ENCODE measurements at regions not wholly inside any gene's neighbourhood (a gene's known extent, or its start where the extent isn't known, plus 50 kb on each side); places are given as distances from the start of the nearest gene placed in this dataset.

- DNase-seq = no peak
These were observed 103.8 kb upstream of the GPR26 start for GRCh38 chr10:123562387-123562786.

- no peak for DNase-seq
These were observed 103.2 kb upstream of the GPR26 start for GRCh38 chr10:123562811-123563580.

DNA sequence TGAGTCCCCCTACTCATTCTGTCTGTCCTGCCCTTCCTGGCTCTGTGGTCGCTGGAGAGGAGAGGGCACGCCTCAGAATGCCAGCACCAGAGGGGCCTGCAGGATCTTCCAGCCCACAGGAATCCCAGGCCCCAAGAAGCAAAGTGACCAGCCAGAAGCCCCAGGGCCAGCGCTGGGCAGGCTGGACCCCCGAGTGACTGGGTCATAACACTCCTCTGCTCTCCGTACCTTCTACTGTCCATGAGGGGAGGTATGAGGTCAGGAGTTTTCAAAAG lies 102.6 kb upstream of the GPR26 start:
- no peak for DNase-seq

GRCh38 chr10:123563994-123564393 lies 102.2 kb upstream of the GPR26 start:
- DNase-seq = no peak

DNA sequence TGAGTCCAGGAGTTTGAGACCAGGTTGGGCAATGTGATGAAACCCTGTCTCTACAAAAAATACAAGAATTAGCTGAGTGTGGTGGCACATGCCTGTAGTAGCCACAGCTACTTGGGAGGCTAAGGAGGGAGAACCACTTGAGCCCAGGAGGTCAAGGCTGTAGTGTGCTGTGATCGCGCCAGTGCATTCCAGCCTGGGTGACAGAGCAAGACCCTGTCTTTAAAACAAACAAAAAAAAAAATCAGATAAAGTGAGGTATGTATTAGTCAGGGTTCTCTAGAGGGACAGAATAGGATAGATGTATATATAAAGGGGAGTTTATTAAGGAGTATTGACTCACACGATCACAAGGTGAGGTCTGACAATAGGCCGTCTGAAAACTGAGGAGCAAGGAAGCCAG lies 101.5 kb upstream of the GPR26 start:
- no peak for DNase-seq

GRCh38 chr10:123565691-123566660 lies 100.2 kb upstream of the GPR26 start:
- no peak for DNase-seq

DNA sequence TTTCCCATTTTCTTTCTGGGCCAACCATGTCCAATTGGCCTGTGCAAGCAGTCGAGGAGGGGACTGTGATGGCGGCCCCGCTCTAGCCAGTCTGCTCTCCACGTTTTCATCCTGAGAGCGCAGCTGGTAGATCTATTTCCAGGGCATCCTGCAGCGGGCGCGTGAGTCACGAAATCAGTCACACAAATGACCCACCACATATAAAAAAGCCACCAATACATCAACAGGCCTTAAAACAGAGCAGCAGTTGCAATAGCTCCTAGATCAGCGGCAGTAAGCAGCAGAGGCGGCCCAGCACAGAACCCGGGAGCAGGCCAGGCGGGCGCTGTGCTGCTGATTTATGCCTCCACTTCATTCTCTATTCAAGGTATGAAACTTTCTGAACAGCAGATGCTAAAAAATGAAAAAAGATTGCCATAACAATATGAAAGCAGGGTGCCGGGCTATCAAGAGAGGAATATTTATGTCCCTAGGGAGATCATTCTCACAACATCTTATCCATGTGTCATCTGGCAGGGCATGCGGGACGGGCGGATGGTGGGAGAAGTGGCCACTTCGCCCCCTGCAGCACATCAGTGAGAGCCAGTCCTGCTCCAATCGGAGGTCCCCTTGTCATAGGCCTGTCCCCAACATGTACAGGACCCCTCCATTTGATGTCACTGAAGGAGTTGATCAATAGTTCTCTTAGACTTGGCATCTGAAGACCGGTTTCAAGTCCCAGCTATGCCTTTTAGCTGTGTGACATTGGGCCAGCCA lies 98.0 kb upstream of the GPR26 start:
- no peak for DNase-seq

GRCh38 chr10:123568751-123569150 lies 97.4 kb upstream of the GPR26 start:
- no peak for DNase-seq

DNA sequence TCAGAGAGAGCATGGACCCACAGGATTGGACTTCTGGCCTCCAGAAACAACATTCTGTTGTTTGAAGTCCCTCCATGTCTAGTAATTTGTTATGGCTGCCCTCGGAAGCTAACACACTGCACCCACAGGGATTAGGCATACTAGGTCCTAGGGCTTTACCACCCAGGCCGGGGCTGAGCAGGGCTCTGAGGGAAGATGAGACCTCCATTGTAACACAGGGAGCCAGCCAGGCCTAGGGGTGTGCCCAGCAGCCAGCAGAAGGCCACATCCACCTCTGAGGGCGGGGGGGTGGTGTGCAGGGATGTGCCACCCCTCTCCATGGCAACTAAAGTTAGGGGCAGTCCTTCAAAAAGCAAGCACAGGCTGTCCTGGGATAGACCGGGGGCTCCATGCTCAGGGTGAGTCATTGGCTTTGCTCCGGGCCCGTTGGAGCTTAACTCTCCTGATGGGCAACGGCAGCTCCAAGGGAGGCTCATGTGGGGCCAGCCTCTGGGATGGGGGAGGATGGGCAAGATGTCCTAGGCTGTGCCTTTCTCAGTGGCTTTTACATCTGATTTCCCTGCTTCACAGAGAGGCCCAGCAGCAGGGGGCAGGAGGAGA lies 96.6 kb upstream of the GPR26 start:
- DNase-seq = no peak

- no peak for DNase-seq
These were observed 95.9 kb upstream of the GPR26 start for GRCh38 chr10:123570051-123570897.

- DNase-seq = no peak
These were observed 95.1 kb upstream of the GPR26 start for GRCh38 chr10:123570898-123571515.

DNA sequence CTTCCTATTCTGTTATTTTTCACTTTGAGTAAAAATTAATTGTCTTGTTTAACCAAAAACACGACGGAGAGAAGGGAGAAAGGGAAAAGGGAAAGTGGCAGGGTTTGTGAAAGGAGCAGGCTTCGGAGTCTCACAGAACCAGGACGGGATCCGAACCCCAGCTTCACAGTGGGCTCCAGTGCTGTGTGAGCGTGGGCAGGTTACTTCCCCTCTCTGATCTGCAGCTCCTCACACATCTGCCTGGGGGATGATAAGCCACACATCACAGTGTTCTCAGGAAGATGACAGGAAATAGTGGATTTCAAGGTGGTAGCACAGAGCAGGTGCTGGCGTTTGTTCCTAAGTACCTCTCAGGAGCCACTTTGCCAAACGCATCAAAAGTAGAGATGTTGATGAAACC lies 94.2 kb upstream of the GPR26 start:
- no peak for DNase-seq

DNA sequence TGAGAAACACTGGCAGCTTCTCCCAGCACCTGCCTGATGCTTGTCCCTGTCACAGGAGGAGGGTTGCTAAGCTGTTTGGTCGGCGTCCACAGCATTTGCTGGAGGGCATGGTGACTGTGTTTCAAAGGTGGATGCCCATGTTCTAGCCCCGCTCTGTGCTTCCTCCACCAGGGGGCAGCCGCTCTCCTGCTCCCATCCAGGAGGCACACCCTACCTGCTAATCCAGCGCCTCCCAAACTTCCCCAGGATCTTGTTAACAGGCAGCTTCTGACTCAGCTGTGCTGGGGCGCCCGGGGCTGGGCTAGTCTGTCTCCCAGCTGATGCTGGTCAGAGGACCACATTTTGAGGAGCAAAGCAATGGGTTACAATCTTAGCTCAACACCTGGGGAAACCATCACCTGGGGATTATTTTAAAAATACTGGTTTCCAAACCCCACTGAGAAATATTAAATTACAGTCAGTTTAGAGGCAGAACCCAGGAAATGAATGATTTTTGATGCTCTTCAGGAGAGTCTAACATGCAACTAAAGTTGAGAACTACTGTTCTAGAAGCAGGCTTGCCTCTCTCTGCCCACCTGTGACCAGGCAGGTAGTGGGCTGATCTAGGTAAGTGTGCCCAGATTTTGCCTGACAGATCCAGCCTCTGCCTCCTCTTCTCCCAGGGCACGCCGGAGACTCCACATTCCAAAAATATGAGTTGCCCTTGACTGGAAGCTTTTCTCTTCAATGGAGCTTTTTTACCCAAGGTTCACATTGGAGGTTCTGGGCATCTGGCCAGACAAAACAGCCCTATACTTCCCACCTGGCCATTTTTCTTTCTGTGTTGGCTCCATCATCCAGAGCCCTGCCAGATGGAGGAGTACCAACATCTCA lies 92.7 kb upstream of the GPR26 start:
- peak in 1 of 2 experiments; percentile 36 for DNase-seq

GRCh38 chr10:123574109-123574698 lies 92.0 kb upstream of the GPR26 start:
- DNase-seq = no peak

- no peak for DNase-seq
These were observed 91.0 kb upstream of the GPR26 start for GRCh38 chr10:123575105-123575504.

- DNase-seq = no peak
These were observed 89.4 kb upstream of the GPR26 start for GRCh38 chr10:123576706-123577105.

GRCh38 chr10:123577921-123578461 lies 88.2 kb upstream of the GPR26 start:
- DNase-seq = no peak

DNA sequence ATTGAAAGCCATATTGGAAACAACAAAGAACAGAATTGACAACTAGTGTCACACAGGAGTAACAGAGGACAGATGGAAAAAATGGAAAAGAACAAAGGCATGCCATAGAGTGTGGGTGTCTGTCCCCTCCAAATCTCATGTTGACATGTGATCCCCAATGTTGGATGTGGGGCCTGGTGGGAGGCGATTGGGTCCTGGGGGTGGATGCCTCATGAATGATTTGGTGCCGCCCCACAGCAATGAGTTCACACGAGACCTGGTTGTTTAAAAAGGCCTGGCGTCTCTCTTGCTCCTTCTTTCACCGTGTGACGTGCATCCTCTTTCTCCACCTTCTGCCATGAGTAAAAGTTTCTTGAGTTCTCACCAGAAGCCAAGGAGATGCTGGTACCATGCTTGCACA lies 87.4 kb upstream of the GPR26 start:
- no peak for DNase-seq

DNA sequence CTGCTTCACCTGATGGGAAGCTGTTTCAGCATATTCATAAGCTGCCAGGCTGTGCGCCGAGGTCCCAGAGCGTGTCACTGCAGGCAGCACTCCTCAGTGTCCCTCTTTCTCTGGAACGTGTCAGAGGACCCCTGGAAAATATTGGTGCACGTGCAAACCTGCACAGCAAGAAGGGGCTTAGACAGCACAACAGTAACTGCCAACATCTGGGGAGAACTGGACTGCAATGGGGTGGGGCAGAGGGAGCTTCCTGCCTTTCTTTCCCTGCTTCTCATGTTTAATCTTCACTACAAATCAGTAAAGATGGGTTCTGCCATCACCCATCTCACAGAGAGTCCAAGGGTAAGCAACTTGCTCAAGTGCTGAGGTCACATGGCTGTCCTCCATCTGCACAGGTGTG lies 86.5 kb upstream of the GPR26 start:
- DNase-seq = no peak

DNA sequence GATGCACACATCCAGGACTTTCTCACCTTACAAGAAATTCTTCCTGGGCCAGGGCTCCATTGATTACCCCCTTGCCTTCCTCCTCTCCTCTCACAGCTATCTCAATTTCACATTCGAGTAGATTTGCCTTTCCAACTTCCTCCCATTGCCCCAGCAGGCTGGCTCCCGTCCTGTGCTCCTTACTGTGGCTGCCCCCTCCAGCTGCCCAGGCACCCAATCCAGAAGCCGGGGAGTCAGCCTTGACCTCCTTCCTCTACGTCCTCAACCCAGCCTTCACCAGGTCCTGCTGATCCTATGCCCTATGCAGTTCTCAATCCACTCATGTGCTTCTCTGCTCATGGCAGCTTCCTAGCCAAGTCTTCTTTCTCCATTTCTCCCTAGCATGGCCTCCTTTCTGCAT lies 85.7 kb upstream of the GPR26 start:
- no peak for DNase-seq

Measured in AML-193 (cell line).